GM08714 (cell line): ENCODE measurements at regions not wholly inside any gene's neighbourhood (a gene's known extent, or its start where the extent isn't known, plus 50 kb on each side); places are given as distances from the start of the nearest gene placed in this dataset.

Experiments used
- H3K4me3 ChIP-seq: fragments of 200-500 bp; sonication (Bioruptor generic); 2 replicates; pipeline ENCODE4 v1.5.1; 2014; ENCODE audit warnings: mild to moderate bottlenecking, low read length, inconsistent platforms
- ZNF274 ChIP-seq: IDR thresholded peaks from 2 replicates; pipeline ENCODE4 v1.6.1; 2012; ENCODE audit warnings: mild to moderate bottlenecking, low read depth, low read length

GRCh38 chr11:134468796-134469195 lies 56.8 kb upstream of the B3GAT1 start:
- H3K4me3 ChIP-seq = no peak overlapping the region
- TF ChIP-seq ZNF274 = no peak

- TF ChIP-seq ZNF274 = no peak
- H3K4me3 ChIP-seq = no peak overlapping the region
Observed at GRCh38 chr11:134468081-134468668, 56.1 kb upstream of the B3GAT1 start.

- H3K4me3 ChIP-seq = no peak overlapping the region
- no peak for TF ChIP-seq ZNF274
Observed at GRCh38 chr11:134466610-134467567, 54.8 kb upstream of the B3GAT1 start.

- no peak overlapping the region for H3K4me3 ChIP-seq
- TF ChIP-seq ZNF274 = no peak
Observed at GRCh38 chr11:134466156-134466555, 54.1 kb upstream of the B3GAT1 start.

GRCh38 chr11:134464981-134465730 lies 53.1 kb upstream of the B3GAT1 start:
- no peak overlapping the region for H3K4me3 ChIP-seq
- no peak for TF ChIP-seq ZNF274

- no peak overlapping the region for H3K4me3 ChIP-seq
Observed at GRCh38 chr11:134464196-134464595, 52.2 kb upstream of the B3GAT1 start.

GRCh38 chr11:134463716-134464115 lies 51.7 kb upstream of the B3GAT1 start:
- no peak overlapping the region for H3K4me3 ChIP-seq
- no peak for TF ChIP-seq ZNF274

More at GRCh38 chr11:134464196-134464595, 52.2 kb upstream of the B3GAT1 start:
- no peak for TF ChIP-seq ZNF274
